Stimulated activated CD4-positive, alpha-beta T cell treated with anti-CD3 and anti-CD28 coated beads, Interleukin-1b, Interleukin-23, amount 100 ng/mL, for 24 hours (primary cell): ENCODE measurements at regions not wholly inside any gene's neighbourhood (a gene's known extent, or its start where the extent isn't known, plus 50 kb on each side); places are given as distances from the start of the nearest gene placed in this dataset.
"Not testable (repeated sequence)": the region's sequence is repeated elsewhere in the genome, so short reads cannot be mapped to it uniquely, and the experiment has no call there.

Source experiments
- DNase-seq, 4 experiments: peaks; one replicate each; pipeline ENCODE4 v3.0.0-alpha.2; 2020; ENCODE audit warnings: low read depth in 4 of 4, low spot score in 1 of 4

DNA sequence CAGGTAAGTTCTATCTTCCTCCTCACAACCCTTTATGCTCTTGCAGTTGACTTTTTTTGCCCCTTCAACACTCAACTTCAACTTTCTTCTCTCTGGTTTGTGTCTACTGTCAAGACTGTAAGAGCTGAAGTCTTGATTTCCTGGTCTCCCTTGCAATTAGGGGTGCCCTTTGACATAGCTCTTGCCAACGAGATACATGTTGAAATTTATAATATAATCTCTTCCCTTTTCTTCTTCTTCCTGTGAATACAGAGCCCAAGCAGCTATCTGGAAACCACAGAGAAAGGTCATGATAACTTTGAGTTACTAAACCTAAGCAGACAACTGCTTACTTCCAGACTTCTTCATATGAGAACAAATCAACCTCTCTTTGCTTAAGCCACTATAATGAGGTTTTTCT lies 163.5 kb downstream of the MC4R start:
- no peak for DNase-seq

DNA sequence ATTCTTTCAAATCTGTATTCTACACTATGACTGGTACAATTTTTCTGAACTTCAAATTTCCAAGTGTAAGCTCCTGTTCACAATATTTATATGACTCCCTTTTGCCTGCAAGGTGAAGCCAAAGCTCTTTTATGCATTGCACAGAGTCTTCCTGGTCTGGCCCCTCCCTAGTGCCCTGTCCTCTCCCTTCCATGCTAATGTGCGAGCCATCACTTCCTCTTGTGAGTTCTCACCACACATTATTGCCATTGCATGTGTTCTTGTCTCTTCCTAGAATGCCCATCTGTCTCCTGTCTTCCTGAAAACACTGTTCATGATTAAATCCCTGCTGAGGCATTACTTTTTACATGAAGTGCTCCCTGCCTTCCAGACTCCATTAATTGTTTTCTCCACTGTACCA lies 169.9 kb downstream of the MC4R start:
- DNase-seq = no peak

DNA sequence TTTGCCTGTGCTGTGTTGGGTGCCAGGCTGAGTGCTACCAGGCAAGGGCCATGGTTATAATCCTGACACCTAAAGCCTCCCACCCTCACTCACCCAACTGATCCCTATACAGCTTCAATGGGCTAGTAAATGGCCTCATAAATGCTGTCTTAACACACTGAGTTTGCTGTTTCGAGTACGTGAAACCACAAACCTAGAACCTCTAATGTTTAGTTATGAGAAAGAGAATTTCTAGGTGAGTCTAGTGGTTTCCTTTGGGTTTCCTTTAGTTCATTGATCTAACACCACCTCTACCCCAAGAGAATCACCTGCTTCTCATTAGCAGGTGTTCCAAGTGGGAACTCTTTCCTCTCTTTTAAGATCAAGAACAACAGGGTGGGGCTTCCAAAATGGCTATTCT lies 172.0 kb downstream of the MC4R start:
- no peak for DNase-seq

DNA sequence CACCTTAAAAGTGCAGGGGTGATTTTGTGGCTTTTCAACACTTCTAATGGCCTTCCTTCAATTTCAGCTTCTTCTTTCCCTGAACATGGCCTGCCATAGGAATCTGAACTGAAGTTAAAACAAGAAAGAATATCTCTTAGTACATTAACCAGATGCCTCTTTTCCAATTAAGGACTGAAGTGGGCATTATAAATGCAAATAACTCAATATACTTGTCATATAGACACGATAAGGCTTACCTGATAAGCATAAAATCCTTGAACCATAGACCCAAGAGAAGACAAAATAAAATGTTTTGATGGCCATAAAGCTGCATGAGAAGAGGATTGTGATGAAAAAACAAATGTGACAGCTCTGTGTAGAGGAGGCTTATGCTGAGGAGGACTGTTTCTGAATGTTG lies 173.1 kb downstream of the MC4R start:
- no peak for DNase-seq

DNA sequence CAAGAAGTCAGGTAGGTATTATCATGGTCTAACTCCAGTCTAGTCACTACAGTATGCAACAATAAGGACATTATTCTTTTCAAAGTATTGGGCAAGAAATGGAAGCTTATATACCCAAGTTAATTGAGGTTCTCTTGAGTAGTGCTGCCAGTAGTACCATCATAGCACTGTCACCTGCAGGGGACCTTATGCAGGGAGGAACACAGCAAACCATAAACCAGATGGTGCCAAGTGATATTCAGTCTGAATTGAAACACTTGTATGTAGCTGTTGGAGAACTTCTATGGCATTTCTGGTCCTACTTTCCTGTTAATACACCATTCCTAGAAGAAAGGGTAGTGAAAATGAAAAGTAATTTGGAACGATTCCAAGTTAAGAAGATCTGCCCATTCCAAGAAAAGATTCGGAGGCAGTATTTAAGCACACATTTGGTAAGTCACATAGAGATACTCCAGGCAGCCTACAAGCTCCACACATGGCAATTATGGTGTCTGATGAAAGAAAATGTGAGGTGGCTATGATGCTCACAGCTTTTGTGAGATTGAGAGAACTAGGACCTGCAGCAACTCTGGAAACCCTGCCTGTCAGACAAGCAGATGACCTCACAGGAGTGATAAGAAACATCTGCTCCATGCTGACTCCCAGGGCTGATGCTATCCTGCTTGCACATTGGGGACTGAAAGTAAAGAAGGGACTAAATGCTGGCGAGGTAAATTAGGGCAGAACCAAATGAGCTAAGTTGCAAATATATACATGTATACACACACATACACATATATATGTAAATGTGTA lies 174.7 kb downstream of the MC4R start:
- DNase-seq = no peak

DNA sequence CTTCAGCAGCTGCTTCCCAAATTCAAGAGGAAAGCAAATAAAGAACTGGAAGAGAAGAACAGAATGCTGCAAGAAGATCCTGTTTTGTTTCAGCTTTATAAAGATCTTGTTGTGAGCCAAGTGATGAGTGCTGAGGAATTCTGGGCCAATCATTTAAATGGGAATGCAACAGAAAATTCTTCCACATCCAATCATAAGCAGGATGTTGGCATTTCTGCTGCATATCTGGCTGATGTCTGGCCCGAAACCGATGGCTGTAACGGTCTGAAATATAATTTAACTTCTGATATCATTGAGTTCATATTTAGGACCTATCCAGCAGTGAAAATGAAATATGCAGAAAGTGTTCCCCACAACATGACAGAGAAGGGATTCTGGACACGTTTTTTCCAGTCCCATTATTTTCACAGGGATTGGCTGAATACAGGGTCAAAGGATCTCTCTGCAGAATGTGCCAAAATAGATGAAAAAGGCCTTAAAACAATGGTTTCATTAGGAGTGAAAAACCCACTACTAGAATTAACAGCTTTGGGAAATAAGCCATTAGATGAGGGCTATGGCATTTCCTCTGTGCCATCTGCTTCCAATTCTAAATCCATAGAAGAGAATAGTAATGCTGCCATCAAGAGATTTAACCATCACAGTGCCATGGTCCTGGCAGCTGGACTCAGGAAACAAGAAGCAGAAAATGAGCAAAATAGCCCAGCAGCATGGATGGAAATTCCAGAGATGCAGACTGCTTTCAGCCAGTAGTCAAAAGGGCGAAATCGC lies 175.6 kb downstream of the MC4R start:
- DNase-seq = no peak

DNA sequence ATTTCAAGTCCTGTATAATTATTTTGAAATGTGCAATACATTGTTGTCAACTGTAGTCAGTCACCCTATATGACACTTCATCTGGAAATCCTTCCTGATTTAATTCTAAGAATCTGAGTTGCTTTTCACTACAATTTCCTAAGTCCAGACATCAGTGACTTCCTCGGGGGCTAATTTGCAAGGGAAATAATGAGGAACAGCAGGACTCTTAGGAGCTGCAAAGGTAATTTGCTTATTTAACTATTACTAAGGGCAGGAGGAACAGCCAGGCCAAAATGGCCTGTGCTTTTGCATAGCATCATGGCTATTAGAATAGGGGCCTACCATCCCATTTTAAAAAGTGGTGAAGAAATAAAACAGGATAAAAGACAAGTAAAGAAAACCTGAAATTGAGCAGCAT lies 178.8 kb downstream of the MC4R start:
- no peak for DNase-seq

DNA sequence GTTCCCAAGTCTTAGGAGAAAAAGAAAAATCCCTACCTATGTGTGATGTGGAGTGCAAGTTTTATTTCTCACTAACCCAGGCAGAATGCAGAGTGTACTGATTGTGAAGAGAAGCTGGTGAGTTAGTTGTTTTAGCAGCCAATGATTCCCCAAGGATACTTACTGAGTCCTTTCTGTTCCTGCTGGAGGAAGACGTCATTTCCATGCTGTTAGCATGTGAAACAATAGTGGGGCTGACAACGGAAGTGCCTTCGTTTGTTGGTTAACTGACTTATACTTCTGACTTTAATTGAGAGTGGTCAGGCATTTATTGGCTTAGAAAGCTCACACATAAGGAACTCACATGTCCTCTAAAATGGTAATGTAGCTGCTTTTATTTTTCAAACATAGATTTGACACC lies 180.6 kb downstream of the MC4R start:
- DNase-seq = no peak

DNA sequence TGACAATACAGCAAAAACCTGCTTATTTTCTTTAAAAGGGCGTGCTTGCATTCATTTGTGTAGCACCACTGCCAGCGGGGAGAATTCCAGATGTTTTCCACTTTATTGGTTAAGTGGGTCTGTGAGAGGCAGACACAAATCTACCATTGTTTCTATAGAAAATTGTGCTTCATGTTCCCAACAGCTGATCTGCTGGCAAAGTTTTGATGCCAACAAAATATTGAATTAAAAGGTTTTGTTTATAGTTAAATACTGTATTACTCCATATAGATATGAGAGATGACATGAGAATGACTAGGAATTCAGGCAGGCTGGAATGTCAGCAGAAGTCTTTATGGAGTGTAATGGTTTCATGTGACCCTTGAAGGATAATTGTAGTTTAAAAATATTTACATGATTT lies 182.7 kb downstream of the MC4R start:
- DNase-seq = no peak

DNA sequence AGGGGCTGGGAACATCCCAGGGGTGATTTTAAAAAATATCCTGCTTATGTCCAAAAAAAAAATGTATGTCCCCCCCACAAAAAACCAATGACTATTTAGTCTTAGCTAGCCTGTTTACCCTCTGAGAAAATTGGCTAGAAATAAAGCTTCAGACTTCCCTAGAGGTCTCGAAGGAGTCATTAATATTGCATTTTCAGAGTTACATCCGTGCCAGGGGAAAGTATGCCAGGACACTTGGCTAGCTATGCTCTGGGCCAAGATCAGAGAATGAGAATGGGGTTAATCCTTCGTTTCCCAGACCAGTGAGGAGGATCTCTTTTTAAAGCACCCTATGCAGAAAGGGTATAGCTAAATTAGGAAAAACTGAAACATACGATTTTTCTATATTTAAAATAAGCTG lies 183.6 kb downstream of the MC4R start:
- DNase-seq = no peak

DNA sequence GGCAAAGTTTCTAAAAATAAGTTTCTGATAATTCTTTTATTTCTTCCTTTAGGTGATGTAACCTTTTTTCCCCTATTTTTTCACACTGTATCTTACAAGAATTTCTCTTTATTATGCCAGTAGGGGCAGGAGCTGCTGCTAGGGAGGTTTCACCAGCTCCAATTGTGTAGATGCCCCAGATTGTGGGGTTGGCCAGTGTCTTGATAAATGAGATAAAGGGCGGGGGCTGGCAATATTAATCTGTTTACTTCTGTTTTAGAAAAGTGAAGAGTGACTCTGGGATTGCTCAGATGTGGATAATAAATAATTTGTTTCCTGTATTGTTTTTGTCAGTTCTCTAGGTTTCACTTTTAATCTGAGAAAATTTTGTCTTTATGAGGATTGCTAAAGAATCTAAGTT lies 190.4 kb downstream of the MC4R start:
- no peak for DNase-seq

DNA sequence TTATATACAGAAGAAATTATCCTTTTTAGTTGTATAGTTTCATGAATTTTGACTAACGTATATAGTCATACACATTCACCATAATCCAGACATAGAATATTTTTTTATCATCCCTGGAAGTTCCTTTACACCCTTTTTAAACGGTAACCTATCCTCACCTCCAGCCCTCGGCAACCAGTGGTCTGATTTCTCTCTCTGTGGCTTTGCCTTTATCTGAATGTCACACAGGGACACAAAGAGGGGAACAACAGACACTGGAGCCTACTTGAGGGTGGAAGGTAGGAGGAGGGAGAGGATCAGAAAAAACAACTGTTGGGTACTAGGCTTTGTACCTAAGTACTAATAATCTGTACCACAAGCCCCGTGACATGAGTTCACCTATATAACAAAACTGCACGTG lies 191.9 kb downstream of the MC4R start:
- no peak for DNase-seq

DNA sequence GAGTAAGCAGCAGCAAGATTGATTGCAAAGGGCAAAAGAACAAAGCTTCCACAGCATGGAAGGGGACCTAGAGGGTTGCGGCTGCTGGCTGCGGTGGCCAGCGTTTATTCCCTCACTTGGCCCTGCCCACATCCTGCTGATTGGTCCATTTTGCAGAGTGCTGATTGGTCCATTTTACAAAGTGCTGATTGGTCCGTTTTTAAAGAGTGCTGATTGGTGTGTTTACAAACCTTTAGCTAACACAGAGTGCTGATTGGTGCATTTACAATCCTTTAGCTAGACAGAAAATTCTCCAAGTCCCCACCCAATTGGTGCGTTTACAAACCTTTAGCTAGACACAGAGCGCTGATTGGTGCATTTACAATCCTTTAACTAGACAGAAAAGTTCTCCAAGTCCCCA lies 194.4 kb downstream of the MC4R start:
- not testable (repeated sequence) for DNase-seq

DNA sequence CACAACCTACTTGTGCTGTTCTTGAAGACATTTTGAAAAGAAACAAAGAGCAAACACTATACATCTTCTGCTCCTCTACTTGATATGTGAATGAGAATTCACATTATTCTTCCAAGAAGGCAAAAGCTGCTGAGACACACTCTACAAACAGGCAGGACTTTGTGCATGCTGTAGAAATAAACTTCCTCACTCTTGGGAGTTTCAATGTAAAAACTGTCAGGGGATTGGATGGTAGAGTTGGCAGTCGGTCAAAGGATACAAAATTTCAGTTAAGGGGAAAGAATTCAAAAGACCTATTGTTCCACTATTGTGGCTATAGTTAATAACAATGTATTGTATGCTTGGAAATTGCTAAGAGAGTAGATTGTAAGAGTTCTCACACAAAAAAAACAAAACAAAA lies 196.3 kb downstream of the MC4R start:
- DNase-seq = no peak

DNA sequence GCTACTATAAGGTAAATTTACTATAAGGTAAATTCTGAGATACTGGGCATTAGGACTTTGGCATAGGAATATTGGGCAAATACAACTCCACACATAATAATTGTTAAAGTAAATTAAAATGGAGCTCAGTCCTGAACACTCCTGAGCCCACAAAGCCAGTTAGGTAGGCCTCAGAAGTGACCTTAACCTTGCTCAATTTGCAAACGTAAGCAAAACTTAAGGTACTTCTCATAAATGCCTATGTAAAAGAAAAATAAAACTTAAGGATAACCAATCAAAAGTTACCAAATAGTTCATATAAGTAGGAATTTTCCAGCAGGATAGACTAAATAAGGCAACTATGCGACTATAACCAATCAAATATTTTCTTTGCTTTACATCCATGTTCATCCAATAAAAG lies 197.7 kb downstream of the MC4R start:
- DNase-seq = no peak

DNA sequence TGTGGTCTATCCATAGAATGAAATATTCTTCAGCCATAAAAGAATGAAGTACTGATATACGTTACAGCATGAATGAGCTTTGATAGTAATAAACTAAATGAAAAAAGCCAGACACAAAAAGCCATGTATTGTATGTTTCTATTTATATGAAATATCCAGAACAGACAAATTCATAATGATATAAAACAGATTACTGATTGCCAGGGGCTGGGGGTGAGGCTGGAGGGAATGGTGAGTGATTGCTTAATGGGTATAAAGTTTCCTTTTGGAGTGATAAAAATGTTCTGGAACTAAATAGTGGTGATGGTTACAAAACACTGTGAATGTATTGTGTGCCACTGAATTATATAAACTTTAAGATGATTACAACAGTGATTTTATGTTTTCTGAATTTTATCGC lies 200.5 kb downstream of the MC4R start:
- DNase-seq = no peak

DNA sequence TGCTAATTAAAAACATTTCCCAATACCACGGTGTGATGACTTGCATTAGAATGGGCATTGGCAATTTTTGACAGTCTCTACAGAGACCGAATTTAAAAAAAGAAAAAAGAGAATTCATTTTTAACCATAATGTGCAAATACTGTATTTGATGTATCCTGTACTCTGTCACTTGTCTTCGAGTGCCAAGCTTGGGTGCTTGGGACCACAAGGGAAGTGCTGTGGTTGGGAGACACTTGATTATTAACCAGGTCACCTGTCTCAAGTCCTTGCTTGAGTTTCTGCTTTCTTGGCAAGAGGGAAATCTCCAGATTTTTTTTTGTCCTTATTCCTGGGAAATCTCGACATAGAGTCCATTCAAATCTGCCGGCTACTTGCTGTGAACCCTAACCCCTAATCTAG lies 209.0 kb downstream of the MC4R start:
- no peak for DNase-seq

DNA sequence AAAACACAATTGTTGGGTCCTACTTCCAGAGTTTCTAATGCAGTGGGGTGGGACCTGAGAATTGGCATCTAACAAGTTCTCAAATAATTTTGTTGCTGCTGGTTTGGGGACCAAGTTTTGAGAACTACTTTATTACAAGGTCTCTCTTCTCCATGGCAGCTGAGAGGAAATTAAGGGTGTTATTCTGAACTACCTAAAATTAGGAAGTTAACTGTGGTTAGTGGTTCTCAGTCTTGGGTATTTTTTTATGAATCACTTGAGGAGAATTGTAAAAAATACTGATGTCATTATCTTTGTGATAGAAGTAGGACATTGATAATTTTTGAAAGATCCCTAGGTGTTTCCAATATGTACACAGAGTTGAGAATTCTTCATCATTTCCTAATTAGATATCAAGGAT lies 210.2 kb downstream of the MC4R start:
- no peak for DNase-seq

DNA sequence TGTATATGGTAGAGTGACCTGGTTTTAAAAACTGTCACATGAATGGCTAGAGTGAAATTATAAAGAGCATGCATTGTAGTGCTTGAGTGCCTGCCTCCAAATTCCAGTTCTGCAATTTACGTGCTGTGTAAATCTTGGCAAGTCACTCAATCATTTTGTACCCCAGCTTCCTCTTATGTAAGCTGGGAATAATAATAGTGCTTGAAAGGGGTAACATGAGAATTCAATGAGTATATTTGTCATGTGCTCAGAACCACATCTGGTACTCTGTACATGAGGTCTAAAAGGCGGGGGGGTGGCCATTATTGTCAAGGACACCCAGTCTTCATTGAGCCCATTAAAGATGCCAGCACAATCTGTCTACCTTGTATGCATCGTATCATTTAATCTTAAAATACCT lies 214.8 kb downstream of the MC4R start:
- DNase-seq = no peak

DNA sequence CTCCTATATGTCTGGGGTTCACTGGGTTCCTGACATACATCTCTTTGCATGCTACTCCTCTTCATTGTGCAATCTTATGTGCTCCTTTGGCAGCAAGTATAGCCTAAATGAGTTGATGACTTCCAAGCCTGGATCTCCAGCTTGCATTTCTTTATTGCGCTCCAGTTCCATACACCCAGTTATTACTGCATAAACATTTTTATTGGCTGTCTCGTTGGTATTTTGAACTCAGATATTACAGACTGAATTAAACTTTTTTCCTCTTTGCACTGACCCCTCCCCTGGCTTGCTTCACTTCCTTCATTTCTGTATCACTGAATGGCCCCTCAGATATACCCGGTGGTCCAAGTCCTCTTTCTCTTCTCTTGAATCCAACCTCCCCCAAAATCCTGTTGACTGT lies 219.2 kb downstream of the MC4R start:
- DNase-seq = no peak

DNA sequence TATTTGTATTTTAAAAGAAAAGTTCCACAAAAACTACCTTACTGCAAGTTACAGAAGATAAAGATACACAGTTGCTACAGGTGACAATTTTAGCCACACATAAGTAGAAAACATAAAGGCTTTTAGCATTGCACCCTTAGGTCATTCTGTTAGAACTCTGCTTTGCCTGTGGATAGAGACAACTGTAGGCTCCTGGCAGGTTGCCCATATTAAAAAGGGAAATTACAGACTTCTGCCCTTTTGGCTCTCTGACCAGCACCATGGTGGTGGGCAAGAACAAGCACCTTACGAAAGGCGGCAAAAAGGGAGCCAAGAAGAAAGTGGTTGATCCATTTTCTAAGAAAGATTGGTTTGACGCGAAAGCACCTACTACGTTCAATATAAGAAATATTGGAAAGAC lies 223.3 kb downstream of the MC4R start:
- no peak for DNase-seq

DNA sequence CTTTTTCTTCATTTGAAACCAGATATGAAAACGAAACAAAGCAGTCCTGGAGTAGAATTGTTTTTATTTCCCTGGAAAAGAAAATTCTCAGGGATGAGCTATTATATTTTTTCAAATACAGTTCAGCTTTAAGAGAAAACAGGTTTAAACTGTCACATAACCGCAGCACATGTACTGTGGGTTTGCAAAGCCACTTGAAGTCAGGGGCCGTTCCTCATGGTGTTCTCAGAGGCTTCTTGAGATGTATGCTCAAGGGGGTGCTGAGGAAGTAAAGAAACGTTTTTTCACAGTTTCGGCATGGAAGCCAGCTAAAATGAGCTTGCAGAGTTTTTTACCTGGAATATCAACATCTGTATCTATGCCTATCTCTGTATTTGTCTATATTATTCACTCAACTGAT lies 225.3 kb downstream of the MC4R start:
- no peak for DNase-seq
